Tibial nerve (tissue), 4 donors: ENCODE measurements at regions not wholly inside any gene's neighbourhood (a gene's known extent, or its start where the extent isn't known, plus 50 kb on each side); places are given as distances from the start of the nearest gene placed in this dataset.

Experiments
- DNase-seq, 2 donors: peaks; one replicate each; pipeline ENCODE4 v3.0.0-alpha.2; 2019; ENCODE audit warnings: low spot score in 2 of 2
- H3K27ac ChIP-seq, 4 donors: fragments of 200-600 bp; sonication (generic) in 3 of 4; one replicate each; pipeline ENCODE4 v1.5.1; 2017 to 2019; ENCODE audit warnings: mild to moderate bottlenecking in 1 of 4
- H3K27me3 ChIP-seq, 2 donors: fragments of 200-600 bp; sonication (generic) in 1 of 2; one replicate each; pipeline versions ENCODE4 v1.5.1 to v1.6.0; 2017 to 2019
- H3K36me3 ChIP-seq, 3 donors: fragments of 200-600 bp; sonication (generic); one replicate each; pipeline ENCODE4 v1.5.1; 2018 to 2019
- H3K4me1 ChIP-seq, 4 donors: fragments of 200-600 bp; sonication (generic) in 3 of 4; one replicate each; pipeline ENCODE4 v1.5.1; 2017 to 2019
- H3K4me3 ChIP-seq, 4 donors: fragments of 200-600 bp; sonication (generic) in 3 of 4; one replicate each; pipeline ENCODE4 v1.5.1; 2017 to 2019; ENCODE audit warnings: mild to moderate bottlenecking in 1 of 4, moderate library complexity in 1 of 4
- H3K9me3 ChIP-seq, 4 donors: fragments of 200-600 bp; sonication (generic) in 3 of 4; one replicate each; pipeline ENCODE4 v1.5.1; 2017 to 2019
- EP300 ChIP-seq, 2 donors: sonication (generic); formaldehyde crosslinking; IDR thresholded peaks; one replicate each; pipeline ENCODE4 v1.6.1; 2017; ENCODE audit warnings: antibody characterized with exemption in 2 of 2, mild to moderate bottlenecking in 1 of 2
- POLR2A ChIP-seq, 2 donors: fragments of 450-650 bp; IDR thresholded peaks; one replicate each; pipeline ENCODE4 v1.6.1; 2017; ENCODE audit warnings: antibody characterized with exemption in 2 of 2, mild to moderate bottlenecking in 2 of 2, moderate library complexity in 2 of 2
- WGBS, 2 donors: methylation state at CpG; one replicate each; pipeline ENCODE4 v1.1.5; 2018; 5-methylcytosine and 5-hydroxymethylcytosine counted together
- TF ChIP-seq, protein P1 (sequence below), 5 experiments: fragments of 200-600 bp in 3 of 5; fragments of 450-650 bp in 2 of 5; sonication (generic) in 3 of 5; IDR thresholded peaks; one replicate each; pipeline ENCODE4 v1.5.1; 2016 to 2019; ENCODE audit warnings: antibody characterized with exemption in 5 of 5, mild to moderate bottlenecking in 3 of 5, moderate library complexity in 2 of 5

DNA sequence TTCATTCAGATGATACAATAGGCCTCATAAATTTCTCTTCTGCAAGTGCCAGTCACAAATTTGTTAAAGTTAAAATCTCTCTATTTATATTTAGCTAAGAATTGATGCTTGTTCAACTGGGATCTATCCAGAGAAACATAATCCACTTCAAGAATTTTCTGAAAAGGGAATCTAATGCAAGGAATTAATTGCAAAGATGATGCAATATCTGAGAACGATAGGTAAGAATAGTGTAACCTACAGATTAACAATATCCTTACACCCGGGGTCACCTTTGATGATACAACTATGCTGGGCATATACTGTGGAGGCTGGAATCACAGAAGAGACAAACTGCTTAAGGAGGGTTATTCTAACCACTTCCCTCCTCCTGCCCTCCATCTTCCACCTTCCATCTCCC, 295.1 kb downstream of the FOXG1 start:
- Histone ChIP-seq H3K4me1 (no peaks in the 10 kb centered on the region), H3K4me3 (no peak overlapping the region), H3K9me3 (no peaks in the 10 kb centered on the region), H3K27ac (no peak overlapping the region), H3K27me3 (no peaks in the 10 kb centered on the region), H3K36me3 (no peaks in the 10 kb centered on the region)
- no peak for TF ChIP-seq EP300 (IDR thresholded peaks at IDR 0.05)
- DNase-seq: no peak
- 83 to 89% methylated on average over 2 of the region's 2 CpGs for whole genome bisulfite sequencing, 2 donors

DNA sequence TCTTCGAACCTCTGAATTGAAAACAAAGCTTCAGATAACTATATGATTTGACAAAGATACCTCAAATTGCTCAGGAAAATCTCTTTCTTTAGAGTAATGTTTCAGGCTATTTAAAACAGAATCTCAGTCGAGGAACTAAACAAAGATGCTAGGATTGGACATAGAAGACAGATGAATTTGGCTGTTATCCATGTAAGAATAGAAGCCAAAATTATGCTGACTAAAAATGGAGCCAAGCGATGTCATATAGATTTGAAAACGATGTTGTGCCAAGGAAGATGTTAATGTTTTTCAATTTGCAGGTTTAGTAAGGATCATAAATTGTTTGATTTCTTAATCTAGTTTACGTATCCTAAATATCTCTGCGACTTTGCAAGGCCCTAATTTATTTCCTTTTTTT, 295.9 kb downstream of the FOXG1 start:
- no peaks in the 10 kb centered on the region for H3K9me3 ChIP-seq
- H3K27me3 ChIP-seq: no peaks in the 10 kb centered on the region
- no peak overlapping the region for H3K27ac ChIP-seq
- H3K4me3 ChIP-seq: no peak overlapping the region
- TF ChIP-seq POLR2A (IDR thresholded peaks at IDR 0.05) (no peak), EP300 (IDR thresholded peaks at IDR 0.05) (no peak)
- TF ChIP-seq, protein P1, sequence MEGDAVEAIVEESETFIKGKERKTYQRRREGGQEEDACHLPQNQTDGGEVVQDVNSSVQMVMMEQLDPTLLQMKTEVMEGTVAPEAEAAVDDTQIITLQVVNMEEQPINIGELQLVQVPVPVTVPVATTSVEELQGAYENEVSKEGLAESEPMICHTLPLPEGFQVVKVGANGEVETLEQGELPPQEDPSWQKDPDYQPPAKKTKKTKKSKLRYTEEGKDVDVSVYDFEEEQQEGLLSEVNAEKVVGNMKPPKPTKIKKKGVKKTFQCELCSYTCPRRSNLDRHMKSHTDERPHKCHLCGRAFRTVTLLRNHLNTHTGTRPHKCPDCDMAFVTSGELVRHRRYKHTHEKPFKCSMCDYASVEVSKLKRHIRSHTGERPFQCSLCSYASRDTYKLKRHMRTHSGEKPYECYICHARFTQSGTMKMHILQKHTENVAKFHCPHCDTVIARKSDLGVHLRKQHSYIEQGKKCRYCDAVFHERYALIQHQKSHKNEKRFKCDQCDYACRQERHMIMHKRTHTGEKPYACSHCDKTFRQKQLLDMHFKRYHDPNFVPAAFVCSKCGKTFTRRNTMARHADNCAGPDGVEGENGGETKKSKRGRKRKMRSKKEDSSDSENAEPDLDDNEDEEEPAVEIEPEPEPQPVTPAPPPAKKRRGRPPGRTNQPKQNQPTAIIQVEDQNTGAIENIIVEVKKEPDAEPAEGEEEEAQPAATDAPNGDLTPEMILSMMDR (IDR thresholded peaks at IDR 0.05): no peak
- DNase-seq: no peak
- WGBS, 2 donors: 74 to 77% methylated on average over 6 of the region's 6 CpGs
- no peaks in the 10 kb centered on the region for H3K4me1 ChIP-seq
- no peaks in the 10 kb centered on the region for H3K36me3 ChIP-seq

DNA sequence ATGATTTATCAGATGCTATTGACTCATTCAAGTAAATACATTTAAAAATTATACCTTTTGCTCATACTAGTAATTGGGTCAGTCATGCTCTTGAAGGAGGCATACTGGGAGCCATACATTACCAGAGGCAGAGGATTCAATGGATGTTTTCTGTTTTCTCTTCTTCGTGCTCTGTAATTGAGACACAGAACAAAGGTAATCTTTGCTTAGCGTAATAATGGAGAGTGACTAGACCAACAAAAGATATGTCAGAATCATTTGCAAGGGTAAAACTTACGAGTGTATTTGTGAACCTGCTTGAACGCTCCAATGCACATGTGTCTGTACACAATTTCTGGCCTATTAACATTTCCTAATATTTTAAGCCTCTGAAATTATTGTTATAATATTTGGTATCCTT, 296.4 kb downstream of the FOXG1 start:
- no peak for DNase-seq
- no peaks in the 10 kb centered on the region for H3K36me3 ChIP-seq
- WGBS, 2 donors: 84% methylated on average over 4 of the region's 4 CpGs
- no peak overlapping the region for H3K4me3 ChIP-seq
- no peak overlapping the region for H3K27ac ChIP-seq
- no peaks in the 10 kb centered on the region for H3K9me3 ChIP-seq
- no peaks in the 10 kb centered on the region for H3K4me1 ChIP-seq
- TF ChIP-seq POLR2A (IDR thresholded peaks at IDR 0.05) (no peak), EP300 (IDR thresholded peaks at IDR 0.05) (no peak)
- TF ChIP-seq, protein P1 (IDR thresholded peaks at IDR 0.05): no peak
- H3K27me3 ChIP-seq: no peaks in the 10 kb centered on the region

- DNase-seq: no peak
- H3K36me3 ChIP-seq: no peaks in the 10 kb centered on the region
- H3K4me1 ChIP-seq: no peaks in the 10 kb centered on the region
- H3K4me3 ChIP-seq: no peak overlapping the region
- H3K9me3 ChIP-seq: no peaks in the 10 kb centered on the region
- no peaks in the 10 kb centered on the region for H3K27me3 ChIP-seq
- TF ChIP-seq POLR2A (IDR thresholded peaks at IDR 0.05) (no peak), EP300 (IDR thresholded peaks at IDR 0.05) (no peak)
- TF ChIP-seq, protein P1 (IDR thresholded peaks at IDR 0.05): no peak
- WGBS, 2 donors: 84 to 86% methylated on average over 3 of the region's 3 CpGs
- no peak overlapping the region for H3K27ac ChIP-seq
These were observed 297.8 kb downstream of the FOXG1 start for GRCh38 chr14:29064305-29064900.

GRCh38 chr14:29069228-29069627, 302.6 kb downstream of the FOXG1 start:
- WGBS, 2 donors: 74 to 94% methylated on average over 1 of the region's 1 CpG
- Histone ChIP-seq H3K36me3 (no peaks in the 10 kb centered on the region), H3K9me3 (peaks cover 0 to 5% (median 0%) of the 10 kb centered on the region in 4 donors), H3K4me3 (no peak overlapping the region), H3K27me3 (no peaks in the 10 kb centered on the region), H3K4me1 (no peaks in the 10 kb centered on the region), H3K27ac (no peak overlapping the region)
- TF ChIP-seq, protein P1 (IDR thresholded peaks at IDR 0.05): no peak
- TF ChIP-seq EP300 (IDR thresholded peaks at IDR 0.05): no peak
- no peak for TF ChIP-seq POLR2A (IDR thresholded peaks at IDR 0.05)
- no peak for DNase-seq

GRCh38 chr14:29075761-29076160, 309.2 kb downstream of the FOXG1 start:
- DNase-seq: no peak
- no peak overlapping the region for H3K4me3 ChIP-seq

More at GRCh38 chr14:29075761-29076160, 309.2 kb downstream of the FOXG1 start:
- Histone ChIP-seq H3K27ac (no peak overlapping the region), H3K36me3 (no peaks in the 10 kb centered on the region), H3K27me3 (no peaks in the 10 kb centered on the region), H3K9me3 (peaks cover 0 to 5% (median 0%) of the 10 kb centered on the region in 4 donors), H3K4me1 (no peaks in the 10 kb centered on the region)
- TF ChIP-seq POLR2A (IDR thresholded peaks at IDR 0.05) (no peak), EP300 (IDR thresholded peaks at IDR 0.05) (no peak)
- TF ChIP-seq, protein P1 (IDR thresholded peaks at IDR 0.05): no peak
